Prostate gland (tissue), 2 donors: ENCODE measurements at regions not wholly inside any gene's neighbourhood (a gene's known extent, or its start where the extent isn't known, plus 50 kb on each side); places are given as distances from the start of the nearest gene placed in this dataset.

Experiments used
- CTCF ChIP-seq, 4 experiments: fragments of 200-600 bp in 2 of 4; fragments of 450-650 bp in 2 of 4; sonication (generic) in 2 of 4; IDR thresholded peaks; 1 replicate in 3 of 4; 2 replicates in 1 of 4; pipeline ENCODE4 v1.5.1; 2016 to 2019; ENCODE audit warnings: antibody characterized with exemption in 4 of 4, mild to moderate bottlenecking in 2 of 4, moderate library complexity in 2 of 4
- POLR2A ChIP-seq: fragments of 450-650 bp; IDR thresholded peaks from one replicate; pipeline ENCODE4 v1.6.1; 2016; ENCODE audit warnings: antibody characterized with exemption, mild to moderate bottlenecking

DNA sequence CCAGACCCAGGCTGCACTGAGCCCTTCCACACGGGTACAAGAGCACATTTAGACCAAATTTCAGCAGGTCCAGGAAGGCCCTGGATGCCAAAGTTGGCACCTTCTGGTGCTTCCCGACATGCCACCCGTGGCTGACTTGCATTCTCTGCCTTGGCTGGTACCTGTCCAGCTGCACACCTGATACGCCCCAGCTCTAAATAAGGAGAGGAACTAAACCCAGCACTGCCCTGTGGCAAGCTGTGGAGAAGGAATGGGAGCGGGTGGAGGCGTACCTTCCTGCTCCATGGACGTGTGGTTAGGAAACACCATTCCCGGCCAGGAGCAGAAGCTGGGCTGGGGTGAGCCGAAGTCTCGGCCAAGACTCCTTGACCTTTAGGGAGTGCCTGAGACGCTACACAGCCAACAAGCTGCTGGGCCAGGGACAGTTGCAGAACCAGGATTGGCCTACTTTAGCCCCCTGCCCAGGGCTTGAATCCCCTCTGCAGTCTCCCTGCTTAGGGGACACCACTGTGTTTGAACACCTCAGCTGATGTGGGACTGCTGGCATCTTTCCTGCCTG, 86.5 kb upstream of the TAF1B start:
- TF ChIP-seq CTCF (IDR thresholded peaks at IDR 0.05) (no peak), POLR2A (no peak)
